Calu3 (cell line): ENCODE measurements at regions not wholly inside any gene's neighbourhood (a gene's known extent, or its start where the extent isn't known, plus 50 kb on each side); places are given as distances from the start of the nearest gene placed in this dataset.
"Not testable (repeated sequence)": the region's sequence is repeated elsewhere in the genome, so short reads cannot be mapped to it uniquely, and the experiment has no call there.

ENCODE experiments used
- BruUV-seq: library from RNA; stranded (reverse); fragments of 400-500 nt; replicated peaks from 2 replicates; lab custom pipeline; 2021; lab: Mats Ljungman, UMichigan
- CTCF ChIA-PET: fragments of 300-600 bp; sonication (Branson Sonifier 250); formaldehyde crosslinking; loops from one replicate; lab custom pipeline; 2022; ENCODE audit warnings: antibody characterized with exemption; lab: Charles Lee
- DNase-seq: peaks from one replicate; pipeline ENCODE4 v3.0.0; 2022
- H3K27ac Mint-ChIP-seq: one replicate; pipeline ENCODE4 v1.8.0; 2022; ENCODE audit warnings: mixed read lengths; ENCODE audit not compliant: unreplicated experiment
- H3K27me3 Mint-ChIP-seq: one replicate; pipeline ENCODE4 v1.8.0; 2022; ENCODE audit warnings: mixed read lengths; ENCODE audit not compliant: unreplicated experiment
- H3K36me3 Mint-ChIP-seq: one replicate; pipeline ENCODE4 v1.8.0; 2022; ENCODE audit warnings: mild to moderate bottlenecking, moderate library complexity, mixed read lengths; ENCODE audit not compliant: insufficient read depth, unreplicated experiment
- H3K4me1 Mint-ChIP-seq: one replicate; pipeline ENCODE4 v1.8.0; 2022; ENCODE audit warnings: mild to moderate bottlenecking, low read depth, mixed read lengths; ENCODE audit not compliant: unreplicated experiment
- H3K4me3 Mint-ChIP-seq: one replicate; pipeline ENCODE4 v1.8.0; 2022; ENCODE audit warnings: mild to moderate bottlenecking, low read depth, moderate library complexity, mixed read lengths; ENCODE audit not compliant: unreplicated experiment
- H3K9me3 Mint-ChIP-seq: one replicate; pipeline ENCODE4 v1.8.0; 2022; ENCODE audit warnings: low read depth, mixed read lengths; ENCODE audit not compliant: unreplicated experiment
- CTCF ChIP-seq: fragments of 200-600 bp; IDR thresholded peaks from one replicate; pipeline ENCODE4 v1.8.0; 2022; ENCODE audit warnings: antibody characterized with exemption; ENCODE audit not compliant: unreplicated experiment
- intact Hi-C: fragments of 100-400 bp; cut with micrococcal nuclease; formaldehyde crosslinking; loops from one replicate; pipeline ENCODE4 v1.10.0; 2022; ENCODE audit not compliant: unreplicated experiment

GRCh38 chr5:90329911-90330310 is 79.6 kb downstream of the CETN3 start:
- Mint-ChIP-seq H3K4me3 (no peak overlapping the region), H3K4me1 (no peaks in the 10 kb centered on the region), H3K9me3 (peaks cover 4% of the 10 kb centered on the region), H3K36me3 (no peaks in the 10 kb centered on the region), H3K27me3 (no peaks in the 10 kb centered on the region), H3K27ac (no peak overlapping the region)
- no peak for TF ChIP-seq CTCF
- no TSS peak for BruUV-seq
- intact Hi-C loops: no loop called here
- CTCF ChIA-PET: no interaction called here
- DNase-seq: no peak

DNA sequence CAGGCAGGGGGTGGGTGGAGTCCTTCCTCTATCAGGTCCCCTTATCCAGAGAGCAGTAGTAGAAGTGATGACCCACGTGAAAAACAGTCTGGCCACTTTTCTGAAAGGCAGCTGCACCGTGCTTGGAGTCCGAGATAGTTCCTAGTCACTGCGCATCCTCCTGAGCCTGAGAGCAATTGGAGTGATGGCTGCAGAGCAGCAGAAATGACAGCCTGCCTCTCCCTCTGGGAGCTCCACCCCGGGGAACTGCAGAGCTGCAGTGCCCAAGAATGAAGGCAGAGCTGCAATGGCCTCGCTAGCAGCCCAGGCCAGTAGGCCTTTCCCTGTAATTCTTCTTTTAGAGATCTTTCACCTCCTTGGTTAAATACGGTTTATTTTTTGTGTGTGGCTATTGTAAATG is 82.6 kb downstream of the CETN3 start:
- no peak for TF ChIP-seq CTCF
- Mint-ChIP-seq H3K4me1 (no peaks in the 10 kb centered on the region), H3K36me3 (no peaks in the 10 kb centered on the region), H3K4me3 (no peak overlapping the region), H3K9me3 (peaks cover under 1% of the 10 kb centered on the region), H3K27me3 (no peaks in the 10 kb centered on the region), H3K27ac (no peak overlapping the region)
- no peak for DNase-seq
- intact Hi-C loops: no loop called here
- CTCF ChIA-PET: no interaction called here
- BruUV-seq: no TSS peak

GRCh38 chr5:90325093-90325492 is 84.5 kb downstream of the CETN3 start:
- CTCF ChIA-PET: no interaction called here
- Mint-ChIP-seq H3K27me3 (no peaks in the 10 kb centered on the region), H3K27ac (no peak overlapping the region), H3K4me3 (no peak overlapping the region), H3K36me3 (no peaks in the 10 kb centered on the region), H3K4me1 (no peaks in the 10 kb centered on the region), H3K9me3 (peaks cover 4% of the 10 kb centered on the region)
- no TSS peak for BruUV-seq
- intact Hi-C loops: no loop called here
- TF ChIP-seq CTCF: no peak
- DNase-seq: no peak

- H3K27me3 Mint-ChIP-seq, H3K4me3 Mint-ChIP-seq, BruUV-seq, H3K36me3 Mint-ChIP-seq, DNase-seq, H3K9me3 Mint-ChIP-seq, CTCF ChIA-PET, H3K27ac Mint-ChIP-seq, intact Hi-C loops, H3K4me1 Mint-ChIP-seq: not testable (repeated sequence)
Observed at GRCh38 chr5:90320348-90320747, 89.2 kb downstream of the CETN3 start.

- TF ChIP-seq CTCF: no peak
- Mint-ChIP-seq H3K27me3 (no peaks in the 10 kb centered on the region), H3K27ac (no peak overlapping the region), H3K4me1 (peaks cover 9% of the 10 kb centered on the region), H3K4me3 (no peak overlapping the region), H3K9me3 (no peaks in the 10 kb centered on the region), H3K36me3 (no peaks in the 10 kb centered on the region)
- intact Hi-C loops: no loop called here
- no peak for DNase-seq
- CTCF ChIA-PET: no interaction called here
- no TSS peak for BruUV-seq
Observed at GRCh38 chr5:90312027-90312426, 97.5 kb downstream of the CETN3 start.
